Upper lobe of left lung (tissue), 4 donors: ENCODE measurements at regions not wholly inside any gene's neighbourhood (a gene's known extent, or its start where the extent isn't known, plus 50 kb on each side); places are given as distances from the start of the nearest gene placed in this dataset.

Source experiments
- POLR2A ChIP-seq, 4 donors: fragments of 450-650 bp; IDR thresholded peaks; one replicate each; pipeline ENCODE4 v1.5.1; 2016 to 2017; ENCODE audit warnings: antibody characterized with exemption in 4 of 4, mild to moderate bottlenecking in 2 of 4
- TF ChIP-seq, protein P1 (sequence below), 6 experiments: fragments of 450-650 bp in 4 of 6; fragments of 200-600 bp in 2 of 6; sonication (generic) in 2 of 6; IDR thresholded peaks; one replicate each; pipeline ENCODE4 v1.5.1; 2016 to 2019; ENCODE audit warnings: antibody characterized with exemption in 6 of 6

GRCh38 chr12:45535610-45536180 lies 193.8 kb upstream of the ARID2 start:
- TF ChIP-seq, protein P1, sequence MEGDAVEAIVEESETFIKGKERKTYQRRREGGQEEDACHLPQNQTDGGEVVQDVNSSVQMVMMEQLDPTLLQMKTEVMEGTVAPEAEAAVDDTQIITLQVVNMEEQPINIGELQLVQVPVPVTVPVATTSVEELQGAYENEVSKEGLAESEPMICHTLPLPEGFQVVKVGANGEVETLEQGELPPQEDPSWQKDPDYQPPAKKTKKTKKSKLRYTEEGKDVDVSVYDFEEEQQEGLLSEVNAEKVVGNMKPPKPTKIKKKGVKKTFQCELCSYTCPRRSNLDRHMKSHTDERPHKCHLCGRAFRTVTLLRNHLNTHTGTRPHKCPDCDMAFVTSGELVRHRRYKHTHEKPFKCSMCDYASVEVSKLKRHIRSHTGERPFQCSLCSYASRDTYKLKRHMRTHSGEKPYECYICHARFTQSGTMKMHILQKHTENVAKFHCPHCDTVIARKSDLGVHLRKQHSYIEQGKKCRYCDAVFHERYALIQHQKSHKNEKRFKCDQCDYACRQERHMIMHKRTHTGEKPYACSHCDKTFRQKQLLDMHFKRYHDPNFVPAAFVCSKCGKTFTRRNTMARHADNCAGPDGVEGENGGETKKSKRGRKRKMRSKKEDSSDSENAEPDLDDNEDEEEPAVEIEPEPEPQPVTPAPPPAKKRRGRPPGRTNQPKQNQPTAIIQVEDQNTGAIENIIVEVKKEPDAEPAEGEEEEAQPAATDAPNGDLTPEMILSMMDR (IDR thresholded peaks at IDR 0.05) = no peak
- TF ChIP-seq POLR2A (IDR thresholded peaks at IDR 0.05) = no peak
